Fibroblast of pulmonary artery (primary cell): ENCODE measurements at regions not wholly inside any gene's neighbourhood (a gene's known extent, or its start where the extent isn't known, plus 50 kb on each side); places are given as distances from the start of the nearest gene placed in this dataset.
"Not testable (repeated sequence)": the region's sequence is repeated elsewhere in the genome, so short reads cannot be mapped to it uniquely, and the experiment has no call there.

Source experiments
- DNase-seq: peaks from one replicate; pipeline ENCODE4 v3.0.0-alpha.2; 2010; ENCODE audit warnings: low read depth
- H3K4me3 ChIP-seq: replicated peaks from 2 replicates; pipeline ENCODE4 v1.5.1; 2011; ENCODE audit warnings: low read depth, mild to moderate bottlenecking, control low read depth, low read length, moderate library complexity
- CTCF ChIP-seq: IDR thresholded peaks from 2 replicates; pipeline ENCODE4 v1.5.1; 2011; ENCODE audit warnings: mild to moderate bottlenecking, control low read depth, low read length, inconsistent platforms; ENCODE audit errors: missing control alignments

GRCh38 chr12:46550266-46550879, 177.8 kb upstream of the SLC38A2 start:
- no peak for DNase-seq
- no peak overlapping the region for H3K4me3 ChIP-seq
- no peak for TF ChIP-seq CTCF

- H3K4me3 ChIP-seq, result no peak overlapping the region
- no peak for TF ChIP-seq CTCF
- peak; percentile 92 for DNase-seq
These were observed 177.1 kb upstream of the SLC38A2 start for GRCh38 chr12:46549527-46550265.

DNA sequence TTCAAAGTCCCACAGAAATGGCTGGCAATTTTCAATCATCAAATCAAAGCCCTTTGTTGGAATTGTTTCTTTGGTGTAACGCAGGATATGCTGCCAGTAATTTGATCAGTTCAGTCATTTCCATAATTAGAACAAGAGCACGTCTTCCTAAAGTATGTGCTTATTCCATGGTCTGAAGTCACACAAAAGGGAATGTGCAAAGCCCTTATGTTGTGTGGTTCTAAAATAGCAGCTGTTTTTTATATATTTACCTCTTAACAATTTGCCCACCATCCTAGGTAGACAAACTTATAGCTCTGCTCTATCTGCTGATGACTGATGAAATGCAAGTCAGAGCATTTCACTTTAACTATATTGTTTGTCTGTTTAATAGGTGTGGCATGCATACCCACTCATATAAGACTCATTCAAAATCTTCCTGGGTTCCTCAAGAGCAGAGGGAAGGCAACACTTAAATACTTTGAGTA, 176.1 kb upstream of the SLC38A2 start:
- H3K4me3 ChIP-seq, result no peak overlapping the region
- DNase-seq, result no peak
- no peak for TF ChIP-seq CTCF

DNA sequence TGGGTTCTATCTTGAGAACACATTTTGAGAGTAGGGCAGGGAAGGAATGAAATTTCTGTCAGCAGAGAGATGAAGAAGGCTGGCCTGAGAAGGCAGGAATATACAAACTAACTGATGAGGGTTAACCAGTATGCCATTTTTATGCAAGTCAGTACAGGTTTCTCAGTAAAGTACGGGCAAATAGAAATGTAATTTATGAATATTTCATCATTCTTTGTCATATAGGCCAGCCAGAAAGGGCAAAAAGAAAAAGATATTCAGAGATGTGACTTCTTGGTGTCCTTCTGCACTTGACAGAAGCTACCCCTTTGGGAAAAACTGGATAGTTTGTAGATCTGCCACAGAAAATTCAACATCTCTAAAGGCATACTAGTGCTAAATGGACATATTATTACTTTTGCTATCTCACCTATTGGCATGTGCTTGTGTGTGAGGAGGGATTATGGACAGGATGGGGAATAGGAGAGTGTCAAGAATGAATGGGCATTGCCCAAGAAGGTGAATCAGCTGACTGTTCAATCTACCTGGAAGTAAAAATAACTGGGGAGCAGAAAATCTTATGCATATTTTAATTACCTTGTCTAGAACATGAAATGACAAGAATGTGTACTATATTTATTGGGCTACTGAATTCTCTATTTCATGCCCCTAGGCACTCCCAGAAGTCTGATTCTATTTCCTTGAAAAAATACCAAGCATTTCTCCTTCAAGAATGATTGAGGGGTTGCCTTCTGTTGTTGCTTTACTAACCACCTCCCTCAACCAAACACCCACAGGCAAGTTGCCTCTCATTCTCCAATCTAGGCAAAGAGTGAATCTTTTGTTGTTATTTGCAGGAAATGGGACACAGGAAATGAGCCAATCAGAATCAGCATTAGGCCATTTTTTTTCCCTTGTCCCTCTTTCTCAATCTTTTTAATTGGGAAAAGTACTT, 175.1 kb upstream of the SLC38A2 start:
- DNase-seq, result no peak

DNA sequence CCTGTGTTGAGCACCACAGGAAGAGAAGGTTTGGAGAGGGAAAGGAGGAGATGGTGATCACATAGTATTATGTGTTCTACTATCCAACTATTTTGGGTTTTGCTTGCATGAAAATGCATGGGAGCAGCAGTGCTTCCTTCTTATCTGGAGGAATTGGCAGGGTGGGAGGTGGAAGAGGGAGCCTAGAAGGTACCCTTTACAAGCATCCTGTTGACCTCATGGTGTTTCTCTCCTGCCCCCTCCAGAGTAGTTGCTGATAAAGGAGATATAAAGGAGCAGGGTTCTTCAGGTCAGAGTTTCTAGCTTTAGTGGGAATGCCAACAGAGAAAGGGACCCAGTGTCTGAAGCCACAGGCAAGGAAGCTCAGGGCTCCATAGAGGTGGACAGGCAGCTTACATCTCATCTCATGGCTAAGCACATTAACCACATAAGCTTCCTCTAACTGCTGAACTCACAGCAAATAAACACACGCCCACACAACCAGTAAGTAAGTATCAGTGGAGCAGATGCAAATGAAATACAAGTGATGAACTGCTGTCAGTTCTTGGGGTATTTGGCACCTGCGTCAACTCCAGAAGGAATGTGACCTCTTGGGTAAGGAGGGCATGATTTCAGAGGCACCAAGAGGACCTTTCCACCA, 174.2 kb upstream of the SLC38A2 start:
- DNase-seq, result no peak
- TF ChIP-seq CTCF, result no peak
- no peak overlapping the region for H3K4me3 ChIP-seq

More for the DNA sequence above, 175.1 kb upstream of the SLC38A2 start:
- no peak for TF ChIP-seq CTCF
- H3K4me3 ChIP-seq, result no peak overlapping the region

DNA sequence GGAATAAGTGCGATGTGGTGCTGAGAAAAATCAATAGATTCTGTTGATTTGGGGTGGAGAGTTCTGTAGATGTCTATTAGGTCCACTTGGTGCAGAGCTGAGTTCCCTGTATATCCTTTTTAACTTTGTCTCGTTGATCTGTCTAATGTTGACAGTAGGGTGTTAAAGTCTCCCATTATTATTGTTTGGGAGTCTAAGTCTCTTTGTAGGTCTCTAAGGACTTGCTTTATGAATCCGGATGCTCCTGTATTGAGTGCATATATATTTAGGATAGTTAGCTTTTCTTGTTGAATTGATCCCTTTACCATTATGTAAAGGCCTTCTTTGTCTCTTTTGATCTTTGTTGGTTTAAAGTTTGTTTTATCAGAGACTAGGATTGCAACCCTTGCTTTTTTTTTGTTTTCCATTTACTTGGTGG, 170.8 kb upstream of the SLC38A2 start:
- DNase-seq, result not testable (repeated sequence)

DNA sequence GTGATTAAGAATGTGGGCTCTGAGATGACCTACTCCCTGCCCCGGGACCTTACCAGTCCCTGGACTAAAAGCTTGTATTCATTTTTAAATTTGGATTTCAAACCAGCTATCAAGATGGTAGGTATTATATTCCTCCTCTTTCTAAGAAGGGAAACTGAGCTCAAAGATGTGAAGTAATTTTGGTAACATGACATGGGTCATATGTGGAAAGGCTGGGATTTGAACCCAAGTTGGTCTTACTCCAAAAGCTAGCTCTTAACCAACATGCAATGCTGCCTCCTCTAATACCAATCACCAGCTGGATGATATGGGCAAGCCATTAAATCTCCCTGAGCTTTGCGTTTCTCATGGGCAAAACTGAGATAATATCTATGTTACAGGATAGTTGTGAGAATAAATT, 166.4 kb upstream of the SLC38A2 start:
- DNase-seq, result no peak
- H3K4me3 ChIP-seq, result no peak overlapping the region
- TF ChIP-seq CTCF, result no peak

More for the DNA sequence above, 170.8 kb upstream of the SLC38A2 start:
- H3K4me3 ChIP-seq, result not testable (repeated sequence)
